ENCODE measurements at regions not wholly inside any gene's neighbourhood (a gene's known extent, or its start where the extent isn't known, plus 50 kb on each side); places are given as distances from the start of the nearest gene placed in this dataset.

DNA sequence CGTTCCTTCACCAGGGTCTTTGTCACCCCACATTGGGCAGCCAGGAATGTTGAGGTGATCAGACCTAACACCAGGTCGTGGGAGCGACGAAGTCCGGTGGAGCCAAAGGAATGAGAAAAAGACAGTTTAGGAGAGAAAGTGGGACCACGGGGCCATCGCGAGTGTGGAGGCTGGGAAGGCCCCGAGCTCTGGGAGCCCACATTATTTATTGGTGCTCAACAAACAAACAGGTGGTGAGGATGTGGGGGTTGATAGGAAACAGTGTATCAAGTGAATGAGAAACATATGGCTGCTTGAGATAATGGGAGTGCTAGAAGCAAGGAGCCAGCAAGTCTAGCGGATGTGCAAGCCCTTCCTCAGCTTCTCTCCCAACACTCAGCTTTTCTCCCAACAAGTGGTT lies 287.1 kb upstream of the SGK1 start:
- Histone ChIP-seq H3K18ac (ENCODE audit: low read length) (no peak overlapping the region), H3K4me1 (ENCODE audit: control insufficient read depth in 2 of 2, insufficient read depth in 1 of 2, low read depth in 1 of 2, low read length in 2 of 2) (no peaks in the 10 kb centered on the region), H2AK5ac (ENCODE audit: low read depth, low read length) (no peak overlapping the region), H2BK15ac (ENCODE audit: low read length) (no peak overlapping the region), H3K9ac (ENCODE audit: low read depth, low read length, poor library complexity) (no peak overlapping the region), H2AFZ (ENCODE audit: low read length) (no peak overlapping the region), H3K4me2 (ENCODE audit: insufficient read depth, low read length, poor library complexity, severe bottlenecking) (no peak overlapping the region), H2BK5ac (ENCODE audit: low read length) (no peak overlapping the region), H3K9me3 (replicated peaks in 1 of 2; ENCODE audit: control insufficient read depth in 2 of 2, insufficient read depth in 1 of 2, low read depth in 1 of 2, low read length in 2 of 2) (no peaks in the 10 kb centered on the region), H3K27me3 (ENCODE audit: control insufficient read depth in 3 of 3, insufficient read depth in 3 of 3, low read depth in 1 of 3, low read length in 3 of 3) (no peaks in the 10 kb centered on the region), H2BK120ac (ENCODE audit: low read depth, low read length) (no peak overlapping the region), H3K4ac (ENCODE audit: low read length) (no peak overlapping the region), H3K14ac (ENCODE audit: low read length) (no peak overlapping the region), H2BK12ac (ENCODE audit: low read length) (no peak overlapping the region), H3K4me3 (ENCODE audit: low read length in 2 of 2) (no peak overlapping the region), H3K27ac (replicated peaks; ENCODE audit: low read length) (no peak overlapping the region), H4K91ac (ENCODE audit: low read depth, low read length, poor library complexity) (no peak overlapping the region), H3K36me3 (replicated peaks in 1 of 2; ENCODE audit: control insufficient read depth in 2 of 2, insufficient read depth in 2 of 2, low read length in 2 of 2) (no peaks in the 10 kb centered on the region), H3K79me1 (ENCODE audit: low read depth, low read length) (no peaks in the 10 kb centered on the region), H3K23ac (ENCODE audit: low read depth, low read length, poor library complexity) (no peak overlapping the region), H4K8ac (ENCODE audit: low read depth, low read length) (no peak overlapping the region)
- DNase-seq (ENCODE audit: low spot score) = no peak
- WGBS, 2 donors (ENCODE audit: extremely low coverage in 2 of 2, insufficient read length in 2 of 2, insufficient replicate concordance in 1 of 2) = no CpG with 5 or more reads among the region's 10 CpGs

GRCh38 chr6:134604014-134604676 lies 286.2 kb upstream of the SGK1 start:
- Histone ChIP-seq H3K9me3 (replicated peaks in 1 of 2; ENCODE audit: control insufficient read depth in 2 of 2, insufficient read depth in 1 of 2, low read depth in 1 of 2, low read length in 2 of 2) (peaks cover 0 to under 1% of the 10 kb centered on the region in 2 donors), H2BK120ac (ENCODE audit: low read depth, low read length) (no peak overlapping the region)
- no CpG with 5 or more reads among the region's 20 CpGs for WGBS, 2 donors (ENCODE audit: extremely low coverage in 2 of 2, insufficient read length in 2 of 2, insufficient replicate concordance in 1 of 2)

GRCh38 chr6:134603561-134603960 lies 285.6 kb upstream of the SGK1 start:
- H3K4me3 ChIP-seq (ENCODE audit: low read length in 2 of 2) = no peak overlapping the region
- H3K27ac ChIP-seq (replicated peaks; ENCODE audit: low read length) = no peak overlapping the region
- H2BK120ac ChIP-seq (ENCODE audit: low read depth, low read length) = no peak overlapping the region
- H2BK5ac ChIP-seq (ENCODE audit: low read length) = no peak overlapping the region
- peaks cover 0 to 2% of the 10 kb centered on the region in 2 donors for H3K9me3 ChIP-seq (replicated peaks in 1 of 2; ENCODE audit: control insufficient read depth in 2 of 2, insufficient read depth in 1 of 2, low read depth in 1 of 2, low read length in 2 of 2)
- H3K79me1 ChIP-seq (ENCODE audit: low read depth, low read length) = no peaks in the 10 kb centered on the region
- no peaks in the 10 kb centered on the region for H3K4me1 ChIP-seq (ENCODE audit: control insufficient read depth in 2 of 2, insufficient read depth in 1 of 2, low read depth in 1 of 2, low read length in 2 of 2)
- H2BK15ac ChIP-seq (ENCODE audit: low read length) = no peak overlapping the region
- no peak overlapping the region for H2BK12ac ChIP-seq (ENCODE audit: low read length)
- no peak for DNase-seq (ENCODE audit: low spot score)
- no peaks in the 10 kb centered on the region for H3K27me3 ChIP-seq (ENCODE audit: control insufficient read depth in 3 of 3, insufficient read depth in 3 of 3, low read depth in 1 of 3, low read length in 3 of 3)
- no CpG with 5 or more reads among the region's 4 CpGs for WGBS, 2 donors (ENCODE audit: extremely low coverage in 2 of 2, insufficient read length in 2 of 2, insufficient replicate concordance in 1 of 2)
- H3K4me2 ChIP-seq (ENCODE audit: insufficient read depth, low read length, poor library complexity, severe bottlenecking) = no peak overlapping the region
- H3K36me3 ChIP-seq (replicated peaks in 1 of 2; ENCODE audit: control insufficient read depth in 2 of 2, insufficient read depth in 2 of 2, low read length in 2 of 2) = no peaks in the 10 kb centered on the region
- H2AFZ ChIP-seq (ENCODE audit: low read length) = no peak overlapping the region
- H4K8ac ChIP-seq (ENCODE audit: low read depth, low read length) = no peak overlapping the region
- H3K4ac ChIP-seq (ENCODE audit: low read length) = no peak overlapping the region
- no peak overlapping the region for H2AK5ac ChIP-seq (ENCODE audit: low read depth, low read length)
- H3K18ac ChIP-seq (ENCODE audit: low read length) = no peak overlapping the region
- H3K9ac ChIP-seq (ENCODE audit: low read depth, low read length, poor library complexity) = no peak overlapping the region
- no peak overlapping the region for H3K14ac ChIP-seq (ENCODE audit: low read length)
- H3K23ac ChIP-seq (ENCODE audit: low read depth, low read length, poor library complexity) = no peak overlapping the region
- no peak overlapping the region for H4K91ac ChIP-seq (ENCODE audit: low read depth, low read length, poor library complexity)

More at GRCh38 chr6:134604014-134604676, 286.2 kb upstream of the SGK1 start:
- H2BK12ac ChIP-seq (ENCODE audit: low read length) = peak overlapping the region; percentile 26
- H3K23ac ChIP-seq (ENCODE audit: low read depth, low read length, poor library complexity) = no peak overlapping the region
- H4K8ac ChIP-seq (ENCODE audit: low read depth, low read length) = no peak overlapping the region
- no peak for DNase-seq (ENCODE audit: low spot score)
- peak overlapping the region; percentile 80 for H2AK5ac ChIP-seq (ENCODE audit: low read depth, low read length)
- no peaks in the 10 kb centered on the region for H3K36me3 ChIP-seq (replicated peaks in 1 of 2; ENCODE audit: control insufficient read depth in 2 of 2, insufficient read depth in 2 of 2, low read length in 2 of 2)
- no peaks in the 10 kb centered on the region for H3K4me1 ChIP-seq (ENCODE audit: control insufficient read depth in 2 of 2, insufficient read depth in 1 of 2, low read depth in 1 of 2, low read length in 2 of 2)
- no peak overlapping the region for H2AFZ ChIP-seq (ENCODE audit: low read length)
- no peak overlapping the region for H4K91ac ChIP-seq (ENCODE audit: low read depth, low read length, poor library complexity)
- H3K9ac ChIP-seq (ENCODE audit: low read depth, low read length, poor library complexity) = no peak overlapping the region
- no peak overlapping the region for H2BK15ac ChIP-seq (ENCODE audit: low read length)
- no peak overlapping the region for H3K27ac ChIP-seq (replicated peaks; ENCODE audit: low read length)
- H3K27me3 ChIP-seq (ENCODE audit: control insufficient read depth in 3 of 3, insufficient read depth in 3 of 3, low read depth in 1 of 3, low read length in 3 of 3) = no peaks in the 10 kb centered on the region
- H3K14ac ChIP-seq (ENCODE audit: low read length) = no peak overlapping the region
- H3K4ac ChIP-seq (ENCODE audit: low read length) = no peak overlapping the region
- no peak overlapping the region for H3K4me3 ChIP-seq (ENCODE audit: low read length in 2 of 2)
- peak overlapping the region; percentile 53 for H3K18ac ChIP-seq (ENCODE audit: low read length)
- no peak overlapping the region for H3K4me2 ChIP-seq (ENCODE audit: insufficient read depth, low read length, poor library complexity, severe bottlenecking)
- H2BK5ac ChIP-seq (ENCODE audit: low read length) = peak overlapping the region; percentile 30
- H3K79me1 ChIP-seq (ENCODE audit: low read depth, low read length) = no peaks in the 10 kb centered on the region

- H3K9me3 ChIP-seq (replicated peaks in 1 of 2; ENCODE audit: control insufficient read depth in 2 of 2, insufficient read depth in 1 of 2, low read depth in 1 of 2, low read length in 2 of 2) = peaks cover 0 to 2% of the 10 kb centered on the region in 2 donors
- no peak overlapping the region for H2BK15ac ChIP-seq (ENCODE audit: low read length)
- H3K36me3 ChIP-seq (replicated peaks in 1 of 2; ENCODE audit: control insufficient read depth in 2 of 2, insufficient read depth in 2 of 2, low read length in 2 of 2) = no peaks in the 10 kb centered on the region
- no peak overlapping the region for H3K4me2 ChIP-seq (ENCODE audit: insufficient read depth, low read length, poor library complexity, severe bottlenecking)
- no peak overlapping the region for H4K8ac ChIP-seq (ENCODE audit: low read depth, low read length)
- no peaks in the 10 kb centered on the region for H3K27me3 ChIP-seq (ENCODE audit: control insufficient read depth in 3 of 3, insufficient read depth in 3 of 3, low read depth in 1 of 3, low read length in 3 of 3)
- no peak for DNase-seq (ENCODE audit: low spot score)
- H3K18ac ChIP-seq (ENCODE audit: low read length) = no peak overlapping the region
- H3K79me1 ChIP-seq (ENCODE audit: low read depth, low read length) = no peaks in the 10 kb centered on the region
- H2AFZ ChIP-seq (ENCODE audit: low read length) = no peak overlapping the region
- no peaks in the 10 kb centered on the region for H3K4me1 ChIP-seq (ENCODE audit: control insufficient read depth in 2 of 2, insufficient read depth in 1 of 2, low read depth in 1 of 2, low read length in 2 of 2)
- no peak overlapping the region for H4K91ac ChIP-seq (ENCODE audit: low read depth, low read length, poor library complexity)
- H2BK120ac ChIP-seq (ENCODE audit: low read depth, low read length) = no peak overlapping the region
- no CpG with 5 or more reads among the region's 1 CpG for WGBS, 2 donors (ENCODE audit: extremely low coverage in 2 of 2, insufficient read length in 2 of 2, insufficient replicate concordance in 1 of 2)
- H3K4ac ChIP-seq (ENCODE audit: low read length) = no peak overlapping the region
- H3K23ac ChIP-seq (ENCODE audit: low read depth, low read length, poor library complexity) = no peak overlapping the region
- H3K4me3 ChIP-seq (ENCODE audit: low read length in 2 of 2) = no peak overlapping the region
- H3K9ac ChIP-seq (ENCODE audit: low read depth, low read length, poor library complexity) = no peak overlapping the region
- no peak overlapping the region for H2BK12ac ChIP-seq (ENCODE audit: low read length)
- no peak overlapping the region for H3K14ac ChIP-seq (ENCODE audit: low read length)
- no peak overlapping the region for H2BK5ac ChIP-seq (ENCODE audit: low read length)
- H3K27ac ChIP-seq (replicated peaks; ENCODE audit: low read length) = no peak overlapping the region
- H2AK5ac ChIP-seq (ENCODE audit: low read depth, low read length) = no peak overlapping the region
Observed at GRCh38 chr6:134602123-134602522, 284.2 kb upstream of the SGK1 start.

All from neuronal stem cell (in vitro differentiated cells).